Kidney (tissue), 13 donors: ENCODE measurements at regions not wholly inside any gene's neighbourhood (a gene's known extent, or its start where the extent isn't known, plus 50 kb on each side); places are given as distances from the start of the nearest gene placed in this dataset.

ENCODE experiments used
- DNase-seq, 5 donors: peaks; one replicate each; pipeline ENCODE4 v3.0.0-alpha.2; 2013 to 2020
- FAIRE-seq: peaks from 2 replicates; lab custom pipeline; 2012; peaks lifted over from hg19 to GRCh38; lab: Jason Lieb, UNC
- H3K27ac ChIP-seq, 2 donors: one replicate each; pipeline ENCODE4 v1.7.0; 2013; ENCODE audit warnings: low read depth in 2 of 2, low read length in 2 of 2, inconsistent platforms in 1 of 2
- H3K27me3 ChIP-seq: one replicate; pipeline ENCODE4 v1.7.1; 2013; ENCODE audit warnings: low read length, inconsistent platforms; ENCODE audit not compliant: control insufficient read depth, insufficient read depth
- H3K36me3 ChIP-seq, 3 donors: one replicate each; pipeline versions ENCODE4 v1.7.0 to v1.7.1; 2013; ENCODE audit warnings: low read length in 3 of 3, control low read depth in 1 of 3, inconsistent platforms in 1 of 3; ENCODE audit not compliant: insufficient read depth in 3 of 3, control insufficient read depth in 2 of 3
- H3K4me1 ChIP-seq, 3 donors: one replicate each; pipeline versions ENCODE4 v1.7.0 to v1.7.1; 2013; ENCODE audit warnings: low read length in 3 of 3, inconsistent platforms in 1 of 3, low read depth in 1 of 3; ENCODE audit not compliant: control insufficient read depth in 2 of 3, insufficient read depth in 2 of 3
- H3K4me3 ChIP-seq, 3 donors: one replicate each; pipeline versions ENCODE4 v1.7.0 to v1.8.1; 2013; ENCODE audit warnings: low read length in 3 of 3, control low read depth in 1 of 3, inconsistent platforms in 1 of 3
- H3K9ac ChIP-seq, 3 donors: one replicate each; pipeline versions ENCODE4 v1.7.0 to v1.7.1; 2013; ENCODE audit warnings: low read length in 3 of 3, control low read depth in 1 of 3, inconsistent platforms in 1 of 3
- H3K9me3 ChIP-seq, 3 donors: one replicate each; pipeline versions ENCODE4 v1.7.0 to v1.7.1; 2013; ENCODE audit warnings: low read length in 3 of 3, control low read depth in 1 of 3, inconsistent platforms in 1 of 3; ENCODE audit not compliant: control insufficient read depth in 2 of 3, insufficient read depth in 1 of 3
- CTCF ChIP-seq: IDR thresholded peaks from 3 replicates; pipeline ENCODE4 v1.5.1; 2012; ENCODE audit warnings: mild to moderate bottlenecking, moderate library complexity, borderline replicate concordance; ENCODE audit not compliant: insufficient read depth; ENCODE audit errors: extremely low read depth
- intact Hi-C: fragments of 100-400 bp; cut with DNase I; formaldehyde crosslinking; loops from one replicate; pipeline ENCODE4 v1.11.1; 2022
- donor health status: control.
- donor health status: control.
- donor health status: control.
- donor health status: control.
- donor health status: control.
- donor health status: DM: yes; HTN: yes; CAD: no.
- donor health status: Normal renal cell carcinoma (clear cell type).

- DNase-seq (no peak), FAIRE-seq (no peak)
- TF ChIP-seq CTCF, result no peak
- intact Hi-C loops, result no loop called here
- no peak overlapping the region for H3K27ac ChIP-seq
- H3K36me3 ChIP-seq, result no peaks in the 10 kb centered on the region
- no peaks in the 10 kb centered on the region for H3K27me3 ChIP-seq
- no peak overlapping the region for H3K9ac ChIP-seq
- no peaks in the 10 kb centered on the region for H3K4me1 ChIP-seq
- H3K4me3 ChIP-seq, result no peak overlapping the region
- no peaks in the 10 kb centered on the region for H3K9me3 ChIP-seq
These were observed 59.0 kb upstream of the TAB3 start for GRCh38 chrX:30948051-30948450.

- Histone ChIP-seq H3K9me3 (no peaks in the 10 kb centered on the region), H3K9ac (no peak overlapping the region), H3K4me1 (no peaks in the 10 kb centered on the region), H3K27me3 (no peaks in the 10 kb centered on the region), H3K27ac (no peak overlapping the region), H3K4me3 (no peak overlapping the region), H3K36me3 (no peaks in the 10 kb centered on the region)
- FAIRE-seq (peak; percentile 21), DNase-seq (no peak)
- intact Hi-C loops, result no loop called here
- TF ChIP-seq CTCF, result no peak
These were observed 54.9 kb upstream of the TAB3 start for GRCh38 chrX:30943984-30944383.

DNA sequence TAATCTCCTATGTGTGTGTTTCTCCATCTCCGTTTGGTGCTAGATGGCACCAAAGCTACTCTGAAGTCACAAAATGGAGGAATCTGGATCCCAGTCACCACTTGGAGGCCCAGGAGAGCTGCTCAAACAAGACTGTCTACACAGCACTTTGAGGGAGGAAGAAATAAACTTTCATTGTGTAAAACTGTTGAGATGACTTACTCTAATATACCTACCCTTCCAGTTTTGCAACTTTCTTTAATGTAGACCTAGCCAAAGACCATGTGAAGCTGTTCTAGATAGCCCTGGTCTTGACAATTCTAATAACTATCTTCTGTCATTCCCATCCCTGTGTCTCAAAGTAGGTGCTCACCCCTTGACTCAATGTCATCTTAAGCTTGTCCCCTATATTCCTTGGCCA, 52.8 kb upstream of the TAB3 start:
- no peak overlapping the region for H3K27ac ChIP-seq
- DNase-seq (no peak), FAIRE-seq (no peak)
- no peaks in the 10 kb centered on the region for H3K27me3 ChIP-seq
- no peaks in the 10 kb centered on the region for H3K9me3 ChIP-seq
- H3K36me3 ChIP-seq, result no peaks in the 10 kb centered on the region
- intact Hi-C loops, result no loop called here
- H3K4me1 ChIP-seq, result no peaks in the 10 kb centered on the region
- no peak overlapping the region for H3K9ac ChIP-seq
- no peak overlapping the region for H3K4me3 ChIP-seq
- TF ChIP-seq CTCF, result no peak

DNA sequence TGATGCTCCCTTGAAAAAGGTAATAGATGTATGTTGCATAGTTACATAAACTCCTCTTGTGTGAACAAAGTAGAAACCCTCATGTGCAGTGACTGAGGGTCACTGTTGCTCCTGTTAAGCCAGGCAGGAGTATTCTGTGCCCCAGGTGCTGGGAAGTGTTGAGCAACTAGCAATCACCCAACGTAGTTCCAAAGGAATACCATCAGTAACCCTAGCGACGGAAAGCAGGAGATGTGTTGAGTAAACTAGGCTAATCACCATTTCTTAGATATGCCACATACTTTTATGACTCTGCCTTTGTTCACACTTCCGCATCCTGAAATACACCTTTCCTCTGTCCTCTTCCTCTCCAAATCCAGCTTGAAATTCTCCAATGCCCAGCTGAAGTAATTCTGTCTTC, 50.9 kb upstream of the TAB3 start:
- H3K4me3 ChIP-seq, result no peak overlapping the region
- no peak for TF ChIP-seq CTCF
- no peaks in the 10 kb centered on the region for H3K27me3 ChIP-seq
- no peak for DNase-seq
- no peaks in the 10 kb centered on the region for H3K4me1 ChIP-seq
- no peak overlapping the region for H3K9ac ChIP-seq
- no peaks in the 10 kb centered on the region for H3K36me3 ChIP-seq
- no peak overlapping the region for H3K27ac ChIP-seq
- no peaks in the 10 kb centered on the region for H3K9me3 ChIP-seq
- FAIRE-seq, result no peak
- intact Hi-C loops, result no loop called here
